ENCODE measurements at regions not wholly inside any gene's neighbourhood (a gene's known extent, or its start where the extent isn't known, plus 50 kb on each side); places are given as distances from the start of the nearest gene placed in this dataset.

- 85 to 86% methylated on average over 2 of the region's 2 CpGs for WGBS, 2 donors
- TF ChIP-seq CTCF (IDR thresholded peaks at IDR 0.05) (no peak), POLR2A (IDR thresholded peaks at IDR 0.05) (no peak)
- no peak overlapping the region for H3K4me3 ChIP-seq (ENCODE audit: low read depth, poor library complexity, severe bottlenecking)
- DNase-seq (ENCODE audit: low spot score in 2 of 2), result no peak
- intact Hi-C loops (cut with DNase I; ENCODE audit: low total_unique reads), result no loop called here
Measured at GRCh38 chr13:76533251-76533650, 353.0 kb downstream of the KCTD12 start.

GRCh38 chr13:76527041-76527440 lies 359.2 kb downstream of the KCTD12 start:
- TF ChIP-seq CTCF (IDR thresholded peaks at IDR 0.05) (no peak), POLR2A (IDR thresholded peaks at IDR 0.05) (no peak)
- intact Hi-C loops (cut with DNase I; ENCODE audit: low total_unique reads), result no loop called here
- H3K4me3 ChIP-seq (ENCODE audit: low read depth, poor library complexity, severe bottlenecking), result no peak overlapping the region
- no peak for DNase-seq (ENCODE audit: low spot score in 2 of 2)

DNA sequence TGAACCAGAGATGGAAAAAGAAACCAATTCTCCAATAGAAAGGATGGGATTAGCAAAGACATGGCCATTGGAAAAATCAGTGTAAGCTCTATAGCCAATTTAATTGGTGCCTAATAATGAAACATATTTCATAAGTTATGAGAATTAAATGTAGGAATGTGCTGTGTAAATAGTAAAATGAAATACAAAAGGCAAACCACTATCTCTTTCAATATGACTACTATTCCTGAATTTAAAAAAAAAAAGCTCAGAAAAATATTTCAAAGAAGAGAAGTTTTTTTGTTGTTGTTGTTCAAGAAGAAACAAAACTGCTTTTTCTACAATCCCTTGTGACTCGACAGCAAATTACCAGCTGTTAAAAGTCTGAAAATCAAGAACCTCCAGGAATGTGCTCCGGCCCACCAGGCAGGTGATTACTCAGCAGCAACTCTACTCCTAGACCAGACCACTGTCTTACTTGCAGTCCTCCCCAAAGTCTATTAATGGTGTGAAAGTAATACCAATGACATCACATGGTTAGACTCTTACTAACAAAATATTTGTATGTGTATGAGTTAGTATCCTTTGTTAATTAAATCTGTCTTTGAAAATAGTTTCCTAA lies 362.4 kb downstream of the KCTD12 start:
- DNase-seq (ENCODE audit: low spot score in 2 of 2), result no peak
- H3K4me3 ChIP-seq (ENCODE audit: low read depth, poor library complexity, severe bottlenecking), result no peak overlapping the region
- intact Hi-C loops (cut with DNase I; ENCODE audit: low total_unique reads), result no loop called here
- WGBS, 2 donors, result 73 to 76% methylated on average over 2 of the region's 2 CpGs
- no peak for TF ChIP-seq CTCF (IDR thresholded peaks at IDR 0.05)
- TF ChIP-seq POLR2A (IDR thresholded peaks at IDR 0.05), result no peak

GRCh38 chr13:76522083-76522755 lies 364.0 kb downstream of the KCTD12 start:
- intact Hi-C loops (cut with DNase I; ENCODE audit: low total_unique reads), result no loop called here
- no peak for DNase-seq (ENCODE audit: low spot score in 2 of 2)
- 61 to 70% methylated on average over 4 of the region's 4 CpGs for WGBS, 2 donors
- H3K4me3 ChIP-seq (ENCODE audit: low read depth, poor library complexity, severe bottlenecking), result no peak overlapping the region
- no peak for TF ChIP-seq POLR2A (IDR thresholded peaks at IDR 0.05)
- TF ChIP-seq CTCF (IDR thresholded peaks at IDR 0.05), result no peak

DNA sequence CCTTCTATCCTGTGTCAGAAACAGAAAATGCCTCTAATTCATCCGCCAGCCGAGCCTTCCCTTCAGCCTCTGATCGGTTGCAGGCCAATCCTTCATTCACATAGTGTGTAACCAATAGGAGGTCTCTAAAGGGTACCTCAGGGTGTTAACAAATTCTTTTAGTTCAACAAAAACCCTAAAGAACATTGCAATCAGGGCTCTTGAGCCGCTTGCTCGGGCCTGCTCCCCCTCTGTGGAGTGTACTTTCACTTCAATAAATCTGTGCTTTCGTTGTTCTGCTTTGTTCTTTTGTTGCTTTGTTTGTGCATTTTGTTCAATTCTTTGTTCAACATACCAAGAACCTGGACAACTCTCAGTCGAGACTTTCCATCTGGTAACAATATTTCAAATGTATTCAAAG lies 366.5 kb downstream of the KCTD12 start:
- no peak overlapping the region for H3K4me3 ChIP-seq (ENCODE audit: low read depth, poor library complexity, severe bottlenecking)
- 89 to 92% methylated on average over 7 of the region's 7 CpGs for WGBS, 2 donors
- TF ChIP-seq POLR2A (IDR thresholded peaks at IDR 0.05) (no peak), CTCF (IDR thresholded peaks at IDR 0.05) (no peak)
- intact Hi-C loops (cut with DNase I; ENCODE audit: low total_unique reads), result no loop called here
- no peak for DNase-seq (ENCODE audit: low spot score in 2 of 2)

GRCh38 chr13:76516586-76516985 lies 369.6 kb downstream of the KCTD12 start:
- no peak overlapping the region for H3K4me3 ChIP-seq (ENCODE audit: low read depth, poor library complexity, severe bottlenecking)
- no peak for DNase-seq (ENCODE audit: low spot score in 2 of 2)
- TF ChIP-seq CTCF (IDR thresholded peaks at IDR 0.05) (no peak), POLR2A (IDR thresholded peaks at IDR 0.05) (no peak)
- intact Hi-C loops (cut with DNase I; ENCODE audit: low total_unique reads), result no loop called here
